ENCODE measurements at regions not wholly inside any gene's neighbourhood (a gene's known extent, or its start where the extent isn't known, plus 50 kb on each side); places are given as distances from the start of the nearest gene placed in this dataset.

DNA sequence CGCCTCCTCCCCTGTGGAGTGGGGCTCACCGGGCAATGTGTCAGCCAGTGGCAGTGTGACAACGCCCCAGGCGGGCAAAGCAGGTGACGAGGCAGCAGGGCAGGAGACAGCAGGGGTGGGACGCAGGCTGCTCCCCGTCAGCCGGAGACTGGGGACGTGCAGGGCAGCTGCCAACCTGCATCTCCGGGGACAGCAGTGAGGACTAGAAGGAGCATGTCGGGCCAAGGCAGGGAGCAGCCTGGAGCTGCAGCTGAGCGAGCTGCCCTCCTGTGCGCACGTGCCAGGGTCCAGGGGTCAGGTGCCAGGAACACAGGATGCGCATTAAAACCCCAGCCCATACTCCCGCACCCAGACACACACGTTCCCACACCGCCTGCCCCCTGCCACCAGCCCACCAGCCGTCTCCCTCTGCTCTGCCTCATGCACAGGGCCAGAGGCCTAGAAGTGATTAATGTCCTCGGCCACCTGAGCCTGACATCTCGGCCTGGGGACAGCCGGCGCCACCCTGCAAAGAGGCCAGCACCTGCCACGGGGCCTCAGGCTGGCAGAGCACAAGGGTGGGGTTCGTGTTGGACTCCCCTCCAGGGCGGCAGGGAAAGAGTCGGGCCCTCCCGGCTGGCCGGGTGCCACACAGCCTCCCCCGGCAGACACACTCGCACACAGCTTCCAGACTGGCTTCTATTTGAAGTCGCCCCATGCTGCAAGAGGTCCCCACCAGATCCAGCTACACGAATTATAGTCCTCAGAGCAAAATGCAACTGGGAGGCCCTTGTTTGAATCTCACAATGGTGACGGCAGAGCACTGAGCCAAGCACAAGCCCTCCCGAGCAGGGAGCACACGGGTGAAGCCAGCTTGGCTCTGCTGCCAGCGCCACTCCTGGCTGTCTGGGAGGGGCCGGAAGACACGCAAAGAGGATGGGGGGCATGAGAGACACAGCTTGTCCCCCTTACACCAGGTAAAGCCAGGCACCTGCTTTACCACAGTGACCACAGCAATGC lies 90.4 kb downstream of the RBFOX3 start:
- H3K4me3 ChIP-seq (ENCODE audit: low read depth, low read length), result no peak overlapping the region

GRCh38 chr17:79519601-79520000 lies 91.2 kb downstream of the RBFOX3 start:
- no peak overlapping the region for H3K4me3 ChIP-seq (ENCODE audit: low read depth, low read length)
- TF ChIP-seq, protein P1, sequence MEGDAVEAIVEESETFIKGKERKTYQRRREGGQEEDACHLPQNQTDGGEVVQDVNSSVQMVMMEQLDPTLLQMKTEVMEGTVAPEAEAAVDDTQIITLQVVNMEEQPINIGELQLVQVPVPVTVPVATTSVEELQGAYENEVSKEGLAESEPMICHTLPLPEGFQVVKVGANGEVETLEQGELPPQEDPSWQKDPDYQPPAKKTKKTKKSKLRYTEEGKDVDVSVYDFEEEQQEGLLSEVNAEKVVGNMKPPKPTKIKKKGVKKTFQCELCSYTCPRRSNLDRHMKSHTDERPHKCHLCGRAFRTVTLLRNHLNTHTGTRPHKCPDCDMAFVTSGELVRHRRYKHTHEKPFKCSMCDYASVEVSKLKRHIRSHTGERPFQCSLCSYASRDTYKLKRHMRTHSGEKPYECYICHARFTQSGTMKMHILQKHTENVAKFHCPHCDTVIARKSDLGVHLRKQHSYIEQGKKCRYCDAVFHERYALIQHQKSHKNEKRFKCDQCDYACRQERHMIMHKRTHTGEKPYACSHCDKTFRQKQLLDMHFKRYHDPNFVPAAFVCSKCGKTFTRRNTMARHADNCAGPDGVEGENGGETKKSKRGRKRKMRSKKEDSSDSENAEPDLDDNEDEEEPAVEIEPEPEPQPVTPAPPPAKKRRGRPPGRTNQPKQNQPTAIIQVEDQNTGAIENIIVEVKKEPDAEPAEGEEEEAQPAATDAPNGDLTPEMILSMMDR (IDR thresholded peaks at IDR 0.05; ENCODE audit: insufficient read depth, low read length), result no peak
- no peak for DNase-seq (ENCODE audit: low read depth)

More for the DNA sequence above, 90.4 kb downstream of the RBFOX3 start:
- TF ChIP-seq, protein P1 (IDR thresholded peaks at IDR 0.05; ENCODE audit: insufficient read depth, low read length), result no peak
- no peak for DNase-seq (ENCODE audit: low read depth)

GRCh38 chr17:79518585-79519523 lies 92.0 kb downstream of the RBFOX3 start:
- no peak for DNase-seq (ENCODE audit: low read depth)
- TF ChIP-seq, protein P1 (IDR thresholded peaks at IDR 0.05; ENCODE audit: insufficient read depth, low read length), result no peak
- no peak overlapping the region for H3K4me3 ChIP-seq (ENCODE audit: low read depth, low read length)

GRCh38 chr17:79517827-79518584 lies 92.8 kb downstream of the RBFOX3 start:
- H3K4me3 ChIP-seq (ENCODE audit: low read depth, low read length), result no peak overlapping the region
- TF ChIP-seq, protein P1 (IDR thresholded peaks at IDR 0.05; ENCODE audit: insufficient read depth, low read length), result no peak
- DNase-seq (ENCODE audit: low read depth), result no peak

- TF ChIP-seq, protein P1 (IDR thresholded peaks at IDR 0.05; ENCODE audit: insufficient read depth, low read length), result no peak
- peak; percentile 5 for DNase-seq (ENCODE audit: low read depth)
- H3K4me3 ChIP-seq (ENCODE audit: low read depth, low read length), result no peak overlapping the region
Observed at GRCh38 chr17:79515646-79516571, 94.9 kb downstream of the RBFOX3 start.

All from fibroblast of the aortic adventitia (primary cell).